ENCODE measurements at regions not wholly inside any gene's neighbourhood (a gene's known extent, or its start where the extent isn't known, plus 50 kb on each side); places are given as distances from the start of the nearest gene placed in this dataset.

GRCh38 chr2:220660277-220661145 lies 911.6 kb downstream of the EPHA4 start (continued):
- TF ChIP-seq ZNF407 (CRISPR knock-in tag; IDR thresholded peaks at IDR 0.05; ENCODE audit: not compliant biosample characterization) (no peak), ZNF232 (CRISPR knock-in tag; IDR thresholded peaks at IDR 0.05; ENCODE audit: borderline replicate concordance) (no peak)

- 13% methylated on average over 3 of the region's 3 CpGs for WGBS (ENCODE audit: low lambda C conversion rate)
- Histone ChIP-seq H3K27me3 (ENCODE audit: control insufficient read depth in 1 of 2, insufficient read depth in 2 of 2, low read length in 2 of 2) (no peaks in the 10 kb centered on the region), H3K4me3 (replicated peaks in 1 of 3; ENCODE audit: insufficient read depth in 1 of 3, low read depth in 2 of 3, low read length in 3 of 3) (no peak overlapping the region), H3K36me3 (replicated peaks in 1 of 2; ENCODE audit: control insufficient read depth in 1 of 2, insufficient read depth in 2 of 2, low read length in 2 of 2) (no peaks in the 10 kb centered on the region), H4K20me1 (ENCODE audit: insufficient read depth, low read length) (no peaks in the 10 kb centered on the region), H3K4me2 (ENCODE audit: low read depth, low read length) (no peak overlapping the region), H3K79me2 (ENCODE audit: insufficient read depth, low read length) (no peaks in the 10 kb centered on the region), H3K4me1 (ENCODE audit: insufficient read depth, low read length) (no peaks in the 10 kb centered on the region), H2AFZ (ENCODE audit: low read length) (no peak overlapping the region), H3K27ac (ENCODE audit: extremely low read length, insufficient read depth, low read length) (no peak overlapping the region), H3K9ac (ENCODE audit: insufficient read depth, low read depth, low read length) (no peak overlapping the region), H3K9me3 (ENCODE audit: low read length) (no peaks in the 10 kb centered on the region; the same call in 1 of the 2 replicates)
- CTCF ChIA-PET (ENCODE audit: low intra/inter-chr PET ratio, low total read pairs) = no interaction called here
- in situ Hi-C loops (cut with HindIII; ENCODE audit: extremely low pct_ligation_motif_present, low pct_unique_long_range_greater_than_20kb) = no loop called here
- FAIRE-seq = no peak
- intact Hi-C loops (cut with micrococcal nuclease; ENCODE audit: unreplicated experiment) = no loop called here
- DNase-seq (ENCODE audit: low spot score) = no peak
- POLR2A ChIA-PET = no interaction called here
- no peak for ATAC-seq
- no TSS peak for BruUV-seq (replicated peaks)
- TF ChIP-seq SRSF4 (IDR thresholded peaks at IDR 0.05; ENCODE audit: low read depth, low read length, poor library complexity, severe bottlenecking) = no peak
- TF ChIP-seq POLR2AphosphoS5 (IDR thresholded peaks at IDR 0.05; ENCODE audit: low read depth, low read length) = no peak
- TF ChIP-seq MAZ (IDR thresholded peaks at IDR 0.05; ENCODE audit: borderline replicate concordance, low read depth, low read length) = no peak
- TF ChIP-seq MAZ (CRISPR knock-in tag; IDR thresholded peaks at IDR 0.05; ENCODE audit: low read depth) = no peak
- no peak for TF ChIP-seq GTF2F1 (IDR thresholded peaks at IDR 0.05; ENCODE audit: low read length)
- TF ChIP-seq ZNF224 (CRISPR knock-in tag; IDR thresholded peaks at IDR 0.05) = no peak
- TF ChIP-seq SMYD3 (CRISPR knock-in tag; IDR thresholded peaks at IDR 0.05) = no peak
These were observed 909.7 kb downstream of the EPHA4 start for GRCh38 chr2:220662431-220662830.
